ENCODE measurements at regions not wholly inside any gene's neighbourhood (a gene's known extent, or its start where the extent isn't known, plus 50 kb on each side); places are given as distances from the start of the nearest gene placed in this dataset.

DNA sequence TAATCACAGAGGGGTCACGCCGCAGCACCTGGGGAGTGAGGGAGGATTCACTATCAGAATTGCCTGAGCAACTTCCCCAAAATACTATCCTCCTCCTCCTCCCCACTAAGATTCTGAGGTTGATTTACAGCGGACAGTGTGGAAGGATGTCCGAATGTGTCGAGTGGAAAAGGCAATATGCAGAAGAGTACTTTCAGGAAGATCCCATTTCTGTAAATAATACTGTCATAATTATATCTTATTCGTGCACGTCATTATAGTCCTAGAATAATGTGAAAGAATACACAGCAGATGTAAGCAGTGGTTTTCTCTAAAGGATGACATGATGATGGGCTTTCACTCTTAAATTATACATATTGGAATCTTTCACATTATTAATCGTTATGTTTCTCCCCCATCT is 149.8 kb upstream of the NOCT start:
- no peak for TF ChIP-seq POLR2AphosphoS5 (IDR thresholded peaks at IDR 0.05)
- TF ChIP-seq, protein P1, sequence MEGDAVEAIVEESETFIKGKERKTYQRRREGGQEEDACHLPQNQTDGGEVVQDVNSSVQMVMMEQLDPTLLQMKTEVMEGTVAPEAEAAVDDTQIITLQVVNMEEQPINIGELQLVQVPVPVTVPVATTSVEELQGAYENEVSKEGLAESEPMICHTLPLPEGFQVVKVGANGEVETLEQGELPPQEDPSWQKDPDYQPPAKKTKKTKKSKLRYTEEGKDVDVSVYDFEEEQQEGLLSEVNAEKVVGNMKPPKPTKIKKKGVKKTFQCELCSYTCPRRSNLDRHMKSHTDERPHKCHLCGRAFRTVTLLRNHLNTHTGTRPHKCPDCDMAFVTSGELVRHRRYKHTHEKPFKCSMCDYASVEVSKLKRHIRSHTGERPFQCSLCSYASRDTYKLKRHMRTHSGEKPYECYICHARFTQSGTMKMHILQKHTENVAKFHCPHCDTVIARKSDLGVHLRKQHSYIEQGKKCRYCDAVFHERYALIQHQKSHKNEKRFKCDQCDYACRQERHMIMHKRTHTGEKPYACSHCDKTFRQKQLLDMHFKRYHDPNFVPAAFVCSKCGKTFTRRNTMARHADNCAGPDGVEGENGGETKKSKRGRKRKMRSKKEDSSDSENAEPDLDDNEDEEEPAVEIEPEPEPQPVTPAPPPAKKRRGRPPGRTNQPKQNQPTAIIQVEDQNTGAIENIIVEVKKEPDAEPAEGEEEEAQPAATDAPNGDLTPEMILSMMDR (IDR thresholded peaks at IDR 0.05) = no peak
